ENCODE measurements at regions not wholly inside any gene's neighbourhood (a gene's known extent, or its start where the extent isn't known, plus 50 kb on each side); places are given as distances from the start of the nearest gene placed in this dataset.

- CTCF ChIA-PET (ENCODE audit: low intra/inter-chr PET ratio): no interaction called here
- intact Hi-C loops (cut with micrococcal nuclease): no loop called here
- under 1% methylated on average over 11 of the region's 11 CpGs for WGBS (ENCODE audit: insufficient coverage, low coverage, missing lambda C conversion rate)
These were observed 57.8 kb upstream of the HELT start for GRCh38 chr4:184960505-184960971.

More at GRCh38 chr4:184960505-184960971, 57.8 kb upstream of the HELT start:
- Histone ChIP-seq H3K27ac (ENCODE audit: extremely low read depth, low read depth, low read length) (no peak overlapping the region), H3K9ac (ENCODE audit: insufficient read depth in 1 of 2, low read depth in 2 of 2, low read length in 2 of 2) (no peak overlapping the region), H3K9me1 (ENCODE audit: control insufficient read depth, insufficient read depth, low read length) (no peaks in the 10 kb centered on the region), H3K4me2 (ENCODE audit: insufficient read depth, low read length) (no peak overlapping the region), H3K27me3 (ENCODE audit: control insufficient read depth in 2 of 2, insufficient read depth in 2 of 2, low read length in 2 of 2) (peaks cover 38 to 62% of the 10 kb centered on the region in 2 experiments; a peak in 4 of 5 replicates), H3K4me1 (replicated peaks in 1 of 2; ENCODE audit: control insufficient read depth in 2 of 2, insufficient read depth in 2 of 2, low read length in 2 of 2) (peaks cover 6 to 9% of the 10 kb centered on the region in 2 experiments; a peak in 3 of 5 replicates), H3K9me3 (replicated peaks; ENCODE audit: control insufficient read depth, insufficient read depth, low read depth, low read length) (0 out of 2 replicates have a peak, but pooled peaks cover 2% of the 10 kb centered on the region), H3K4me3 (no peak overlapping the region), H4K20me1 (replicated peaks; ENCODE audit: control insufficient read depth, insufficient read depth, low read length) (no peaks in the 10 kb centered on the region), H3K79me2 (ENCODE audit: control insufficient read depth, insufficient read depth, low read length) (no peaks in the 10 kb centered on the region), H2AFZ (ENCODE audit: low read depth, low read length) (no peak overlapping the region), H3K36me3 (ENCODE audit: control insufficient read depth, insufficient read depth, low read length) (no peaks in the 10 kb centered on the region)
- POLR2A ChIA-PET: interaction anchor here (1.3 kb wide), 1 partner anchor 11 kb away, joined by 4 read pairs; no protein-coding TSS in a partner anchor
- ATAC-seq: no peak
- TF ChIP-seq ARID1B (IDR thresholded peaks at IDR 0.05) (no peak), ZBED1 (IDR thresholded peaks at IDR 0.05) (no peak), SMAD1 (IDR thresholded peaks at IDR 0.05; ENCODE audit: low read depth, low read length, partially characterized antibody) (no peak), ZNF239 (CRISPR knock-in tag; IDR thresholded peaks at IDR 0.05) (no peak), ZNF174 (CRISPR knock-in tag; IDR thresholded peaks at IDR 0.05) (no peak), SRSF7 (optimal IDR thresholded peaks at IDR 0.05; ENCODE audit: low read depth, low read length) (no peak), ARID3B (CRISPR knock-in tag; IDR thresholded peaks at IDR 0.05; ENCODE audit: borderline replicate concordance) (no peak), SMARCE1 (IDR thresholded peaks at IDR 0.05) (no peak), MBD2 (IDR thresholded peaks at IDR 0.05; ENCODE audit: borderline replicate concordance, low read depth) (no peak), ZFP91 (CRISPR knock-in tag; IDR thresholded peaks at IDR 0.05) (no peak), HOMEZ (CRISPR knock-in tag; IDR thresholded peaks at IDR 0.05) (no peak), FOXM1 (IDR thresholded peaks at IDR 0.05; ENCODE audit: low read depth) (no peak), FOXM1 (CRISPR knock-in tag; IDR thresholded peaks at IDR 0.05; ENCODE audit: low read depth) (no peak), CSDE1 (IDR thresholded peaks at IDR 0.05) (no peak), ZNF561 (CRISPR knock-in tag; conservative IDR thresholded peaks at IDR 0.05) (no peak), ETV1 (tag; conservative IDR thresholded peaks at IDR 0.05; ENCODE audit: low read depth) (no peak)
- in situ Hi-C loops (cut with MboI): no loop called here
- BruUV-seq (replicated peaks): no TSS peak
- no peak for FAIRE-seq
- DNase-seq (ENCODE audit: extremely low read depth in 1 of 4, low spot score in 3 of 4): no peak

Data from K562 (cell line).